Activated T-helper 1 cell treated with anti-CD3 and anti-CD28 coated beads, Interleukin-2, amount 50 U/mL, for 16 hours (primary cell): ENCODE measurements at regions not wholly inside any gene's neighbourhood (a gene's known extent, or its start where the extent isn't known, plus 50 kb on each side); places are given as distances from the start of the nearest gene placed in this dataset.

Source experiments
- DNase-seq, 2 donors: peaks; one replicate each; pipeline ENCODE4 v3.0.0-alpha.2; 2020; ENCODE audit warnings: low read depth in 1 of 2, low spot score in 1 of 2

GRCh38 chr2:6498841-6499240 is 366.9 kb downstream of the CMPK2 start:
- DNase-seq = no peak

DNA sequence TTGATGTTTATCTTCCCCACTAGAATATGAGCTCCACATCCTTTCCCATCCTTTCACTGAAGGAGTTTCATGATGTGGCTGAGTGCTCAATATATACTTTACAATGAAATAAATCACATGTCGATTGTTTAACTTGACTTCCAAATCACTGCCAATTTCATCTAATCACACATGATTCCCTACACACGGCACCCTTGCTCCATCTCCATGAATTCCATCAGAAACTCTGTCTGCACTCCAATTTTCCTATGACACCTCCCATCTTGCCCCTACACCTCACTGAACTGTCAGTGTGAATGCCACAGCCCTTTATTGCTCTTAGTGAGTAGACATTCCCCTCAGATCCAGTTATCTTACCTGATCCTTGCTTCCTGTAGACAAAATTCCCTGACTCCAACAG is 366.0 kb downstream of the CMPK2 start:
- DNase-seq = no peak

GRCh38 chr2:6506361-6506794 is 359.3 kb downstream of the CMPK2 start:
- no peak for DNase-seq

DNA sequence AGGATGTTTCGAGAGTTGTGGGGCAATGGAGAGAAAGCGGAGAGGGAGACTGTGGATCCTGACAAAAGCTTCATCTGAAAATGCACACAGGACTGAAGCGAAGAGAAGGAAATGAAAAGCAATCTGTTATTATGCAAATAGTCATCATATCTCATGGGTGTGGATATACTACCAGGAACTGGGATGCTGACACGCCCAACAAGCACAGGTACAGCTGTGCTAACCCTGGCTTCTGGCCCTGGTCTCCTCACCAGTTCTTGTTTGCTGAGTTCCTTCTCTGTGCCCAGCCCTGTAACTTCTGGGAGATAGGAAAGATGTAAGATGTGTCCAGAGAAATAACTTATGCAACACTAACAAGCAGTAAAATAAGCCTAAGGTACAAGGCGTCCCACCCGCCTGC is 358.8 kb downstream of the CMPK2 start:
- DNase-seq = no peak

DNA sequence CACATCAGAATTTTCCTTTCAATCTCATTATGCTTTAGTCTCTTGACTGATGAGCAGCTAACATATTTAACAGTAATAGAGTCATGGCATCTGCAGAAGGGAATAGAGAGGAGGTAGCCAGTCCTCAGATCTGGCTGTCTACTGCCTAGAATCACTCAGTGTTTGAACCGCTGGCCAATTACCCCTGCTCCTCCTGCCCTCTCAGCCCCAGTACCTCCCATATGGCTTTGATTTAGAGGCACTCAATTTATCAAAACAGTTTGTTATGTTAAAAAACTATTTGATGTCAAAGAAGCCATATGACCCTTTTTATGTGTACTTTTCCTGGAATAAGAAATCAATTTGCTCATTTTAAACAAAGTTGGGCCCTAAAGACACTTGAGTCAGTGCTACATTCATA is 355.2 kb downstream of the CMPK2 start:
- no peak for DNase-seq

GRCh38 chr2:6512589-6512988 is 353.1 kb downstream of the CMPK2 start:
- DNase-seq = no peak

- no peak for DNase-seq
Measured at GRCh38 chr2:6516674-6517073, 349.0 kb downstream of the CMPK2 start.

- DNase-seq = no peak
Measured at GRCh38 chr2:6518361-6518760, 347.3 kb downstream of the CMPK2 start.

GRCh38 chr2:6523476-6523875 is 342.2 kb downstream of the CMPK2 start:
- no peak for DNase-seq

GRCh38 chr2:6524691-6525474 is 340.8 kb downstream of the CMPK2 start:
- no peak for DNase-seq

- DNase-seq = no peak
Measured at GRCh38 chr2:6525475-6525964, 340.2 kb downstream of the CMPK2 start.

GRCh38 chr2:6526093-6526824 is 339.4 kb downstream of the CMPK2 start:
- no peak for DNase-seq

DNA sequence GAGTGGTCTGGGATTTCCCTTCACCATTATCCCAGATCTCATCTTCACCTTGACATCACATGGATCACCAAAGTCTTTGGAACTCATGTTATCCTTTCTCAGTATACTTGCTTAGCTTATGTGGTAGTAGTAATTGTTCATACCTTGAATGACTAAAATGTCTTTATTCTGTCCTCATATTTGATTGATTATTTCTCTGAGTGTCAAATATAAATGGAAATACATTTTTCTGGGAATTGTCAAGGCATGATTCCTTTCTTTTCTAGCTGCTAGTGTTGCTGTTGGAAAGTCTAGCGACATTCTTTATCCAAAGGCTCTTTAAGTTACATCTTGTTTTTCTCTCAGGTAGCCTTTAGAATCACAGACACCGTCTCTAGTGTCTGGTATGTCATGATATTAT is 334.4 kb downstream of the CMPK2 start:
- DNase-seq = no peak

GRCh38 chr2:6535572-6535971 is 330.1 kb downstream of the CMPK2 start:
- no peak for DNase-seq

DNA sequence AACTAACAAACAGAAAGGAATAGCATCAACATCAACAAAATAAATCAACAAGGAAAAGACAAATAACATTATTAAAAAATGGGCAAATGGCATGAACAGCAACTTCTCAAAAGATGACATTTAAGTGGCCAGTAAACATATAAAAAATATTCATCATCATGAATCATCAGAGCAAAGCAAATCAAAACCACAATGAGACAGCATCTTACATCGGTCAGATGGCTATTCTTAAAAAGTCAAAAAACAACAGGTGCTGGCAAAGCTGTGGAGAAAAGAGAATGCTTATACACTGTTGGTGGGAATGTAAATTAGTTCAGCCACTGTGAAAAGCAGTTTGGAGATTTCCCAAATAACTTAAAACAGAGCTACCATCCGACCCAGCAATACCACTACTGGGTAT is 327.1 kb downstream of the CMPK2 start:
- no peak for DNase-seq

- no peak for DNase-seq
Measured at GRCh38 chr2:6545336-6545735, 320.4 kb downstream of the CMPK2 start.

GRCh38 chr2:6545795-6546194 is 319.9 kb downstream of the CMPK2 start:
- DNase-seq = no peak

GRCh38 chr2:6554466-6554865 is 311.2 kb downstream of the CMPK2 start:
- DNase-seq = no peak

GRCh38 chr2:6556755-6557154 is 309.0 kb downstream of the CMPK2 start:
- DNase-seq = no peak

GRCh38 chr2:6557737-6558136 is 308.0 kb downstream of the CMPK2 start:
- no peak for DNase-seq

GRCh38 chr2:6562771-6563170 is 302.9 kb downstream of the CMPK2 start:
- DNase-seq = no peak

GRCh38 chr2:6564326-6564725 is 301.4 kb downstream of the CMPK2 start:
- no peak for DNase-seq
